ENCODE measurements at regions not wholly inside any gene's neighbourhood (a gene's known extent, or its start where the extent isn't known, plus 50 kb on each side); places are given as distances from the start of the nearest gene placed in this dataset.

DNA sequence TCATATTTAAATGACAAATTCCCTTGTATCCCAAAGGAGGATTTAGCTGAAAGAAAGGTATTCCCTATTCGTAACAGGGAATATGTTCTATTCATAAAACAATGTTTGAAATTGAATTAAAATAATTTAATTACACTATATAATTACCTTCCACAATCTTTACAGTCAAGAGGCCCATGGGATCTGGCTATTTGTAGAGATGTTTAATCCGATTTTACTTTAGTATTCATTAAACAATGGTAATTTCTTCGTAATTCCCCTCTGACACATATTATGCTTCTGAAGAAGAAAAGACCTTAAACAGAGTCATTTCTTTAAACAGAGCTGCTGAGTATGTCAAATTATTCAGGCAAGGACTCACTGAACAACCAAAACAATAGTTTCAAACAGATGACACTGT is 98.8 kb downstream of the MAGEC1 start:
- TF ChIP-seq CTCF (IDR thresholded peaks at IDR 0.05) (no peak), POLR2A (IDR thresholded peaks at IDR 0.05) (no peak)
